ENCODE measurements at regions not wholly inside any gene's neighbourhood (a gene's known extent, or its start where the extent isn't known, plus 50 kb on each side); places are given as distances from the start of the nearest gene placed in this dataset.

DNA sequence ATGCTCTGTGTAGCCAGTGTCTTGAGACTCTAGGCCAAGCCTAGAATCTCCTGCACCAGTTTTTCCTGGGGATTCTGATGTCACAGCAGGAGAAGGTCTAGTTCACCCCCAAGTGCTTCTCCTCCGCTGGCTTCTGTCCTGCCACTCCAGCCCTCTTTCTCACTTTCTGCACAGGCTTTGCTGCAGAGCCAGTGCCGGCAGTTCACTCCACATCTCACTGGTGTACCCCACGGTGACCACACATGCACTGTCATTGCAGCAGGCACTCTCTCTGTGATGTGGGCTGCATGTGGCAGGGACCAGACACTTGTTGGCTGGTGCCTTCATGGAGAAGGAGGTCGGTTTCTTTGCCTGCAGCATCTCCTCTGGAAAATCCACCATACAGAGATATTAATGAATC is 643.8 kb upstream of the GALNTL6 start:
- H3K27ac ChIP-seq = no peak overlapping the region
- TF ChIP-seq, protein P1, sequence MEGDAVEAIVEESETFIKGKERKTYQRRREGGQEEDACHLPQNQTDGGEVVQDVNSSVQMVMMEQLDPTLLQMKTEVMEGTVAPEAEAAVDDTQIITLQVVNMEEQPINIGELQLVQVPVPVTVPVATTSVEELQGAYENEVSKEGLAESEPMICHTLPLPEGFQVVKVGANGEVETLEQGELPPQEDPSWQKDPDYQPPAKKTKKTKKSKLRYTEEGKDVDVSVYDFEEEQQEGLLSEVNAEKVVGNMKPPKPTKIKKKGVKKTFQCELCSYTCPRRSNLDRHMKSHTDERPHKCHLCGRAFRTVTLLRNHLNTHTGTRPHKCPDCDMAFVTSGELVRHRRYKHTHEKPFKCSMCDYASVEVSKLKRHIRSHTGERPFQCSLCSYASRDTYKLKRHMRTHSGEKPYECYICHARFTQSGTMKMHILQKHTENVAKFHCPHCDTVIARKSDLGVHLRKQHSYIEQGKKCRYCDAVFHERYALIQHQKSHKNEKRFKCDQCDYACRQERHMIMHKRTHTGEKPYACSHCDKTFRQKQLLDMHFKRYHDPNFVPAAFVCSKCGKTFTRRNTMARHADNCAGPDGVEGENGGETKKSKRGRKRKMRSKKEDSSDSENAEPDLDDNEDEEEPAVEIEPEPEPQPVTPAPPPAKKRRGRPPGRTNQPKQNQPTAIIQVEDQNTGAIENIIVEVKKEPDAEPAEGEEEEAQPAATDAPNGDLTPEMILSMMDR (IDR thresholded peaks at IDR 0.05) = no peak
- no peak for TF ChIP-seq ZFX (IDR thresholded peaks at IDR 0.05; ENCODE audit: borderline replicate concordance)

DNA sequence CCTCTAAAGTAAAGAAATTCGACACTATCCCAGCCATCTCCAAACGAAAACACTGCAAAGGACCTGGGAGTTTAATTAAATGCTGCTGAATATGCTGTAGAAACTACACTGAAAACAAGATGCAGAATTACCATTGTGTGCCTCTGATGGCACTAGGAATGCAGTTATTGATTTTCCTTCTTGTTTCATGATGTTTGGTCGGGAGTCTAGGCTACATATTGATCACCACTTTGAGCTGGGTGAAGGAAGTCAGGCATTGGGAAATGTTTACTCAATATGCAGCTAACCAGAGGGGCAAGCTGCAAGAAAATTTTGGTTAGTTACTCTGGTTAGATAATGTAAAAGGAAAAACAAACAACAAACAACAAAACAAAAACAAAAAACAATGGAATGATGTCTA is 650.7 kb upstream of the GALNTL6 start:
- no peak overlapping the region for H3K27ac ChIP-seq
- TF ChIP-seq, protein P1 (IDR thresholded peaks at IDR 0.05) = no peak
- TF ChIP-seq ZFX (IDR thresholded peaks at IDR 0.05; ENCODE audit: borderline replicate concordance) = no peak

DNA sequence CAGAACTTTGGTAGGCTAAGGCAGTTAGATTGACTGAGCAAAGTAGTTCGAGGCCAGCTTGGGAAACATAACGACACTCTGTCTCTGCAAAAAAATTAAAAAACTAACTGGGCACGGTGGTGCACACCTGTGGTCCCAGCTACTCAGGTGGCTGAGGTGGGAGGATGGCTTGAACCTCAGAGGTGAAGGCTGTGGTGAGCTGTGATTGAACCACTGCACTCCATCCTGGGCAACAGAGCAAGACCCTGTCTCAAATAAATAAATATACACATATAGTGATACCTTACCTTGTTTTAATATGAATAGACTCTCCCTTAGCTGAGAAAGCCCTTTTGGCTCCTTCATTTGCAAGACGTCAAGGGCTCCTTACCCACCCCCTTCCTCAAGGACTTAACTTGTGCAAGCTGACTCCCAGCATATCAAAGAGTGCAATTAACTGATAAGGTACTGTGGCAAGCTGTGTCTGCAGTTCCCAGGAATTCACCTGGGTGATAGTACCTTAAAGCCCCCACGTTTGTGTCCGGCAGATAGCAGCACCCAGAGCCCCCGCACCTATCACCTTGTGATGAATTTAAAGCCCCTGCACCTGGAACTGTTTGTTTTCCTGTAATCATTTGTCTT is 655.6 kb upstream of the GALNTL6 start:
- no peak for TF ChIP-seq ZFX (IDR thresholded peaks at IDR 0.05; ENCODE audit: borderline replicate concordance)
- TF ChIP-seq, protein P1 (IDR thresholded peaks at IDR 0.05) = no peak
- H3K27ac ChIP-seq = no peak overlapping the region

DNA sequence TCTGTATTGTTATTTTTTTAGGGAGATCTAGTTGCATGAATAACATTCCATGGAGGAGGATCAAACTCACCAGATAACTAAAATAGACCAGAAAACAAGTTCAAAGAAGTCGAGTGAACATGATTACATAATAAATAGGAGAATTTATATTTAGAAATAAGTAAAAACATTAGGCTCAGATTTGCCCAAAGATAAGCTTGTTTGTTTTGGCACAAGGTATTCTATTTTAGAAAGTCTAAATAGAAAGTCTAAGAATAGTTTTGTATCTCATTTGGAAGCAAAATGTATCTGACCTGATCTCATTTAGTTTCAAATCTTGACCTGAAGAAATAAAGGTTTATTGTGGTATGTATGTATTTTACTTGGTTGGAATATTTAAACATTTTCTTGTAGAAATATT is 670.6 kb upstream of the GALNTL6 start:
- no peak for TF ChIP-seq ZFX (IDR thresholded peaks at IDR 0.05; ENCODE audit: borderline replicate concordance)
- TF ChIP-seq, protein P1 (IDR thresholded peaks at IDR 0.05) = no peak
- no peak overlapping the region for H3K27ac ChIP-seq

DNA sequence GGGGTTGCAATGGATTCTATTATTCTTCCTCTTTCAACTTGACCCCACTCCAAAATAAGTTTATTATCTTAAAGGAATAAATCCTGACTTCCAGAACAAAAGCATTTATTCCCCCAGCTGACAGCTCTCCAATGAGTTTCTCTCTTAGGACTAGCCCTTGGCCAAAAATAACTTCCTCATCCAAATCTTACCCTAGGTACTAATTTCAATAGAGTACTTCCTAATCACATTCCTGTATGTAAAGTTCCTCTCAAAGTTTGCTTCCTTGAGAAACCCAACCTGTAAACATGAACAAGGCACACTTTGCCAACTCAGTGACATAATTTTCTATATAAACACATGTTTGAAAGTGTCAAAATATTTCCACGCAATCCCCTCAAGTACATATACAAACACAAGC is 671.2 kb upstream of the GALNTL6 start:
- H3K27ac ChIP-seq = no peak overlapping the region
- TF ChIP-seq, protein P1 (IDR thresholded peaks at IDR 0.05) = no peak
- no peak for TF ChIP-seq ZFX (IDR thresholded peaks at IDR 0.05; ENCODE audit: borderline replicate concordance)

DNA sequence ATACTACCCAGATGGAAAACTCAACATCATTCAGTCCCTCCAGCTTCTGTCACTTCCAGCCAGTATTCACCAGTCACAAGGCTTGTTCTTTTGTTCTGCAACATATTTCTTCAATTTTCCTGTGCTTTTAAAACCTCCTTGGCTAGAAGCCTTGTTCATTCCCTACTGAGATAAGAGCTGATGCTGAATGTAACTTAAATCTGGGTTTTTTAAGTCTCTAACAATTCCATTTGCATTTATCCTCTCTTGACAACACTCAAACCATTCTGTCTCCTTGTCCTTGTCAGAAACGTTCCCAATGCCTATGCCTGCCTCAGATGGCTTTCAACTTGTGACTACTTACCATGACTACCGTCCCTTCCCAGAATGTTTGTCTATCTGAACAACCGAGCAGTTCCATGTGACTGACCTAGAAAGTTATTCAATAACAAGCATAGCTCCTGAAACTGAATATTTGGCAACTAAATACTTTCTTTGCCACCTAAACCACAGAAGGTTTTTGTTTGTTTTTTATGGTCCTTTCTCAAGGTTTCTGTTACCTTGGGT is 682.9 kb upstream of the GALNTL6 start:
- H3K27ac ChIP-seq = no peak overlapping the region
- no peak for TF ChIP-seq ZFX (IDR thresholded peaks at IDR 0.05; ENCODE audit: borderline replicate concordance)
- TF ChIP-seq, protein P1 (IDR thresholded peaks at IDR 0.05) = no peak

DNA sequence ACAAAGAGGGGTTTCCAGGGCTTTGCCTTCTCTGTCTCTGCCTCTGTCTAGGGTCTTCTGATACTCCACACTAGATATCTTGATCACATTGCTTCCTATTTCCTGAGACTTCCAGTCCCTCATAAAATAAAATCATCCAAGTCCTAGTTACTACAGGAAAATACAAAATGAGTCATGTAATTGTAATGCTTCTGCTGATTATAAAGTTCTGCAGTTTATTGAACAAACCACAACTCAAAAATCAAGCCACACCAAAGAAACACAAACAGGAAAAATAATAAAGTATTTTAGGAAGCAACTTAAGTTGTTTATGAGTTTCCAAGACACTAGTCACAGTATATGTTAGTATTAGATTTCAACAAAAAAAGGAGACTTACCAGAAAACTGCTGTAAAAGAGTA is 695.1 kb upstream of the GALNTL6 start:
- TF ChIP-seq, protein P1 (IDR thresholded peaks at IDR 0.05) = no peak
- no peak for TF ChIP-seq ZFX (IDR thresholded peaks at IDR 0.05; ENCODE audit: borderline replicate concordance)
- no peak overlapping the region for H3K27ac ChIP-seq
